ENCODE measurements at regions not wholly inside any gene's neighbourhood (a gene's known extent, or its start where the extent isn't known, plus 50 kb on each side); places are given as distances from the start of the nearest gene placed in this dataset.

- TF ChIP-seq POLR2A (IDR thresholded peaks at IDR 0.05), result no peak
- TF ChIP-seq, protein P1, sequence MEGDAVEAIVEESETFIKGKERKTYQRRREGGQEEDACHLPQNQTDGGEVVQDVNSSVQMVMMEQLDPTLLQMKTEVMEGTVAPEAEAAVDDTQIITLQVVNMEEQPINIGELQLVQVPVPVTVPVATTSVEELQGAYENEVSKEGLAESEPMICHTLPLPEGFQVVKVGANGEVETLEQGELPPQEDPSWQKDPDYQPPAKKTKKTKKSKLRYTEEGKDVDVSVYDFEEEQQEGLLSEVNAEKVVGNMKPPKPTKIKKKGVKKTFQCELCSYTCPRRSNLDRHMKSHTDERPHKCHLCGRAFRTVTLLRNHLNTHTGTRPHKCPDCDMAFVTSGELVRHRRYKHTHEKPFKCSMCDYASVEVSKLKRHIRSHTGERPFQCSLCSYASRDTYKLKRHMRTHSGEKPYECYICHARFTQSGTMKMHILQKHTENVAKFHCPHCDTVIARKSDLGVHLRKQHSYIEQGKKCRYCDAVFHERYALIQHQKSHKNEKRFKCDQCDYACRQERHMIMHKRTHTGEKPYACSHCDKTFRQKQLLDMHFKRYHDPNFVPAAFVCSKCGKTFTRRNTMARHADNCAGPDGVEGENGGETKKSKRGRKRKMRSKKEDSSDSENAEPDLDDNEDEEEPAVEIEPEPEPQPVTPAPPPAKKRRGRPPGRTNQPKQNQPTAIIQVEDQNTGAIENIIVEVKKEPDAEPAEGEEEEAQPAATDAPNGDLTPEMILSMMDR (IDR thresholded peaks at IDR 0.05), result no peak
These were observed 2174.3 kb upstream of the PIK3C3 start for GRCh38 chr18:39780774-39781173.

All from Peyer's patch (tissue), 4 donors.